Liver (tissue), 8 donors: ENCODE measurements at regions not wholly inside any gene's neighbourhood (a gene's known extent, or its start where the extent isn't known, plus 50 kb on each side); places are given as distances from the start of the nearest gene placed in this dataset.
A peak's percentile ranks its signal among the peaks of the same experiment; 100 is the strongest.

Experiments used
- DNase-seq: peaks from one replicate; pipeline ENCODE4 v3.0.0-alpha.2; 2017; ENCODE audit warnings: low spot score
- H3K27ac ChIP-seq, 2 donors: one replicate each; pipeline ENCODE4 v1.7.0; 2013; ENCODE audit warnings: inconsistent platforms in 2 of 2, low read length in 2 of 2, control low read depth in 1 of 2, low read depth in 1 of 2, mild to moderate bottlenecking in 1 of 2
- H3K27me3 ChIP-seq, 4 donors: one replicate each; pipeline versions ENCODE4 v1.6.1 to v1.7.0; 2013; ENCODE audit warnings: low read length in 3 of 4, inconsistent platforms in 1 of 4, mild to moderate bottlenecking in 1 of 4, moderate library complexity in 1 of 4; ENCODE audit not compliant: control insufficient read depth in 4 of 4, insufficient read depth in 4 of 4
- H3K36me3 ChIP-seq, 4 donors: one replicate each; pipeline versions ENCODE4 v1.6.1 to v1.7.0; 2013; ENCODE audit warnings: low read length in 3 of 4, mild to moderate bottlenecking in 3 of 4, low read depth in 1 of 4, moderate library complexity in 1 of 4; ENCODE audit not compliant: control insufficient read depth in 4 of 4, insufficient read depth in 3 of 4
- H3K4me1 ChIP-seq, 4 donors: one replicate each; pipeline versions ENCODE4 v1.6.1 to v1.7.0; 2013; ENCODE audit warnings: low read length in 3 of 4, mild to moderate bottlenecking in 3 of 4, moderate library complexity in 1 of 4; ENCODE audit not compliant: control insufficient read depth in 4 of 4, insufficient read depth in 4 of 4
- H3K4me3 ChIP-seq, 3 donors: one replicate each; pipeline versions ENCODE4 v1.6.1 to v1.7.0; 2013; ENCODE audit warnings: low read length in 3 of 3, control low read depth in 1 of 3, low read depth in 1 of 3, mild to moderate bottlenecking in 1 of 3
- H3K9ac ChIP-seq, 2 donors: one replicate each; pipeline ENCODE4 v1.7.0; 2013; ENCODE audit warnings: low read length in 2 of 2, mild to moderate bottlenecking in 2 of 2, moderate library complexity in 2 of 2, control low read depth in 1 of 2, low read depth in 1 of 2
- H3K9me3 ChIP-seq, 4 donors: one replicate each; pipeline versions ENCODE4 v1.6.1 to v1.7.0; 2013; ENCODE audit warnings: low read length in 3 of 4; ENCODE audit not compliant: control insufficient read depth in 4 of 4
- FOXA2 ChIP-seq: IDR thresholded peaks from 2 replicates; pipeline ENCODE4 v1.6.1; 2016; ENCODE audit warnings: antibody characterized with exemption
- HNF4A ChIP-seq, 2 donors: conservative IDR thresholded peaks; 2 replicates each; pipeline ENCODE4 v1.6.1; 2016; ENCODE audit warnings: antibody characterized with exemption in 2 of 2, mild to moderate bottlenecking in 2 of 2
- JUND ChIP-seq, 2 donors: IDR thresholded peaks; 2 replicates each; pipeline ENCODE4 v1.6.1; 2016; ENCODE audit warnings: antibody characterized with exemption in 2 of 2
- NR2F2 ChIP-seq: IDR thresholded peaks from 2 replicates; pipeline ENCODE4 v1.6.1; 2016; ENCODE audit warnings: antibody characterized with exemption
- RAD21 ChIP-seq, 2 donors: IDR thresholded peaks; 2 replicates each; pipeline ENCODE4 v1.6.1; 2016; ENCODE audit warnings: antibody characterized with exemption in 2 of 2, mild to moderate bottlenecking in 2 of 2
- RXRA ChIP-seq, 2 donors: IDR thresholded peaks; 2 replicates each; pipeline ENCODE4 v1.6.1; 2017 to 2018; ENCODE audit warnings: antibody characterized with exemption in 2 of 2, mild to moderate bottlenecking in 1 of 2
- SP1 ChIP-seq: IDR thresholded peaks from 2 replicates; pipeline ENCODE4 v1.6.1; 2018; ENCODE audit warnings: antibody characterized with exemption, mild to moderate bottlenecking
- TAF1 ChIP-seq: conservative IDR thresholded peaks from 2 replicates; pipeline ENCODE4 v1.6.1; 2016; ENCODE audit warnings: antibody characterized with exemption, mild to moderate bottlenecking
- YY1 ChIP-seq: IDR thresholded peaks from 2 replicates; pipeline ENCODE4 v1.6.1; 2016; ENCODE audit warnings: antibody characterized with exemption, mild to moderate bottlenecking
- WGBS: extraction: QIAGEN DNeasy Blood & Tissue Kit; methylation state at CpG from one replicate; pipeline ENCODE4 v1.1.7; 2013; 5-methylcytosine and 5-hydroxymethylcytosine counted together
- TF ChIP-seq, protein P1 (sequence below): fragments of 150-350 bp; IDR thresholded peaks from 2 replicates; pipeline ENCODE4 v1.5.1; 2017; ENCODE audit warnings: improper control_type of control experiment, low read depth, low read length; ENCODE audit not compliant: missing input control
- TF ChIP-seq, protein P2 (sequence below): IDR thresholded peaks from 2 replicates; pipeline ENCODE4 v1.6.1; 2016; ENCODE audit warnings: antibody characterized with exemption
- donor health status: healthy.
- donor health status: healthy.
- donor health status: healthy.
- donor health status: healthy.
- donor health status: healthy.

DNA sequence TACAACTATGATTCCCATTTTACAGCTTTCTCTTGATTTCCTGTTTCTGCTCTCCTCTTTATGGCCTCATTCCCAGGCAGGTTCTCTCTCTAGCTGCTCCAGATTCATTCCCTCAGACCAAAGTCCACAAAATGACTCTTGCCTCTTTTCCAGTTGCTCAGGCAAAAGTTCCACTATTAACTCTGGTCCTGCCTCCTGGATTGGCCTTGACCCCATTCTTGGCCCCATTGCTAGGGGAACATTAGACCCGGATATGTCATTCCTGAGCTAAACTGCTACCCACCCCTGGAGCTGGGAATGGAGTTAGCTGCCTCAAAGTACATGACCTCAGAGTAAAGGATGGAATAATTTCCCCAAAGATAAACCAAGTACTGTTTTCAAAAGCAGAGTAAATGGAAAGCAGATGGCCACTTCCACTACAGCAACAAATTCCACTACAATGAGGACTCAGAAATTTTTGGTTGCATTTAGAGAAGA is 73.0 kb upstream of the GAP43 start (continued):
- TF ChIP-seq, protein P1, sequence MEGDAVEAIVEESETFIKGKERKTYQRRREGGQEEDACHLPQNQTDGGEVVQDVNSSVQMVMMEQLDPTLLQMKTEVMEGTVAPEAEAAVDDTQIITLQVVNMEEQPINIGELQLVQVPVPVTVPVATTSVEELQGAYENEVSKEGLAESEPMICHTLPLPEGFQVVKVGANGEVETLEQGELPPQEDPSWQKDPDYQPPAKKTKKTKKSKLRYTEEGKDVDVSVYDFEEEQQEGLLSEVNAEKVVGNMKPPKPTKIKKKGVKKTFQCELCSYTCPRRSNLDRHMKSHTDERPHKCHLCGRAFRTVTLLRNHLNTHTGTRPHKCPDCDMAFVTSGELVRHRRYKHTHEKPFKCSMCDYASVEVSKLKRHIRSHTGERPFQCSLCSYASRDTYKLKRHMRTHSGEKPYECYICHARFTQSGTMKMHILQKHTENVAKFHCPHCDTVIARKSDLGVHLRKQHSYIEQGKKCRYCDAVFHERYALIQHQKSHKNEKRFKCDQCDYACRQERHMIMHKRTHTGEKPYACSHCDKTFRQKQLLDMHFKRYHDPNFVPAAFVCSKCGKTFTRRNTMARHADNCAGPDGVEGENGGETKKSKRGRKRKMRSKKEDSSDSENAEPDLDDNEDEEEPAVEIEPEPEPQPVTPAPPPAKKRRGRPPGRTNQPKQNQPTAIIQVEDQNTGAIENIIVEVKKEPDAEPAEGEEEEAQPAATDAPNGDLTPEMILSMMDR = no peak
- TF ChIP-seq NR2F2 = peak; percentile 88
- no peak for TF ChIP-seq FOXA2
- TF ChIP-seq, protein P2, sequence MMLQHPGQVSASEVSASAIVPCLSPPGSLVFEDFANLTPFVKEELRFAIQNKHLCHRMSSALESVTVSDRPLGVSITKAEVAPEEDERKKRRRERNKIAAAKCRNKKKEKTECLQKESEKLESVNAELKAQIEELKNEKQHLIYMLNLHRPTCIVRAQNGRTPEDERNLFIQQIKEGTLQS = no peak
- TF ChIP-seq TAF1 = no peak

DNA sequence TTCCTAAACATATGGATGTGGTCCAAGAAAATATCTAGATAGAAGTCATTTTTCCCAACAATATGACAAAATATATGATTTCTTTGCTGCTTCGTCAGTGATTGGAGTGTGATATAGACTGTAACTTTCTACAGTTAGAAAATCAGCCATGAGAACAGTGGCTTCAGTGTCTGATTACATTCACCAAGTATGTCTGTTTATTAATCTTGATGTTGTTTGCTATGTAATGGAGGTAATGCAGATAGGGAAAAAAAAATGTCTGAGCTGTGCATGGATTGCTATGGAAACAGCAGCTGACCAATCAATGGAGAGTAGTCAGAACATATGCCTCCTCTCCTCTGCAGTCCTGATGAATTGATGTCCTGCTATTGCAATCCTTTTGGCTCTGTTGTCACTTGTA is 72.3 kb upstream of the GAP43 start:
- TF ChIP-seq TAF1 (no peak), RAD21 (IDR thresholded peaks at IDR 0.05) (no peak)
- 87% methylated on average over 1 of the region's 1 CpG for WGBS
- no peak overlapping the region for H3K9ac ChIP-seq
- H3K36me3 ChIP-seq = no peaks in the 10 kb centered on the region
- H3K9me3 ChIP-seq = no peaks in the 10 kb centered on the region
- no peaks in the 10 kb centered on the region for H3K27me3 ChIP-seq
- no peaks in the 10 kb centered on the region for H3K4me1 ChIP-seq
- H3K4me3 ChIP-seq = no peak overlapping the region
- no peak for DNase-seq
- no peak overlapping the region for H3K27ac ChIP-seq

DNA sequence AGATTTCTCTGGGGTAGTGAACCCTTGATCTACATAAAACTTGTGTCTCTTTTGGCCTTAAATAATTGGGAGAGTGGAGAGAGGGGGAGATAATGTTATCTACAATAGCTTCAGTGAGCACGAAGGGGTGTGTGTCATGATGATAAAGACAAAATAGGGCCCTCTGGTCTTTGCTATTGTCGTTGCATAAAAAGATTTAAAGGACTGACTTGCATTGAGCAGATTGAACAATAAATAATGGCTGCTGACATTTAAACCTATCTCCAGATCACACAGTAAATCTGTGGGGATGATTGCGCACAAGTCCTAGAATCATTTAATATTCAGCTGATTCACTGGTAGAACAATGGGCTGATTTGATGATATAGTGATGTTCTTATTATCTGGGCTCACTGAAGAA is 71.3 kb upstream of the GAP43 start:
- Histone ChIP-seq H3K36me3 (no peaks in the 10 kb centered on the region), H3K9ac (no peak overlapping the region), H3K4me1 (no peaks in the 10 kb centered on the region), H3K4me3 (no peak overlapping the region), H3K27me3 (no peaks in the 10 kb centered on the region), H3K27ac (no peak overlapping the region), H3K9me3 (no peaks in the 10 kb centered on the region)
- no peak for DNase-seq
- TF ChIP-seq, protein P1 = no peak
- TF ChIP-seq SP1 (no peak), TAF1 (no peak)
- WGBS = 84% methylated on average over 3 of the region's 3 CpGs

DNA sequence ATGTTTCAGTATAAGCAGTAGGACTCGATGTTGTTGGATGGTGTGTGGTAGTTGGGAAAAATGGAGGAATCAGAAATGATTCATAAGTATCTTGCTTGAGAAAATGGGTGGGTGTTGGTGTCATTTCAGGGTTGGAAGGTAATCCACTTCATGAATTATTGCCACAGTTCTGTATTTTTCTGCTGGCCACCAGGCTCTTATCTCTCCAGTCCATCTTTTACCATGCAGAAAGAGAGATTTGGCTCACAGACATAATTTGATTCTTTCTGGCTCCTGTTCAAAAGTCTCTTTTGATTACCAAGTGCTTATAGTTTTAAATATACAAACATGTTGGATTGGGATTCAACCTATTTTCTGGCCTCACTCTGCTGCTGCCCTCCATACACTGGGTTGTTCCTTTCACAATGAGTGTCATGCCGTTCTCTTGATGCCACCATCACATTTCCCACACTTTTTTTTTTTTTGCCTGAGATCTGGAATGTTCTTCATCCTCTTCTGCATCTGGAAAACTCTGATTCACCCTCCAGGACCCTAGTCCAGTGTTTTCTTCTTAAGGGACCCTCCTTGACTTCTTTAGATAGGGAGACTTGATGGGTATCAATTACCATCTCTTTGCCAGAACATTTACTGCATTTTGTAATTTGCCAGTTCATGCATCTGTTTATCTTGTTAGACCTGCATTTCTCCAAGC is 69.4 kb upstream of the GAP43 start:
- no peak overlapping the region for H3K4me3 ChIP-seq
- no peak overlapping the region for H3K9ac ChIP-seq
- H3K4me1 ChIP-seq = no peaks in the 10 kb centered on the region
- WGBS = 89% methylated on average over 2 of the region's 2 CpGs
- H3K27ac ChIP-seq = no peak overlapping the region
- peaks cover 0 to 3% (median 0%) of the 10 kb centered on the region in 4 donors for H3K9me3 ChIP-seq
- H3K27me3 ChIP-seq = no peaks in the 10 kb centered on the region
- TF ChIP-seq HNF4A (conservative IDR thresholded peaks at IDR 0.05) = no peak
- TF ChIP-seq RXRA (IDR thresholded peaks at IDR 0.05) = no peak
- TF ChIP-seq RAD21 (IDR thresholded peaks at IDR 0.05) = no peak
- no peak for TF ChIP-seq JUND (IDR thresholded peaks at IDR 0.05)
- TF ChIP-seq TAF1 = no peak
- TF ChIP-seq YY1 = no peak
- no peak for TF ChIP-seq NR2F2
- no peaks in the 10 kb centered on the region for H3K36me3 ChIP-seq
- no peak for DNase-seq
